ENCODE measurements at regions not wholly inside any gene's neighbourhood (a gene's known extent, or its start where the extent isn't known, plus 50 kb on each side); places are given as distances from the start of the nearest gene placed in this dataset.

- H3K9ac ChIP-seq (ENCODE audit: low read length): no peak overlapping the region
- H4K20me1 ChIP-seq (ENCODE audit: insufficient read depth, low read length): no peaks in the 10 kb centered on the region
- H3K79me2 ChIP-seq (ENCODE audit: low read length): no peaks in the 10 kb centered on the region
- TF ChIP-seq CTCF (IDR thresholded peaks at IDR 0.05; ENCODE audit: low read depth, low read length) (no peak), EZH2phosphoT487 (IDR thresholded peaks at IDR 0.05; ENCODE audit: low read depth) (no peak)
- H2AFZ ChIP-seq (ENCODE audit: low read depth, low read length): no peak overlapping the region
- H3K4me2 ChIP-seq (ENCODE audit: low read length): no peak overlapping the region
- 0 out of 2 replicates have a peak, but pooled peaks cover 4% of the 10 kb centered on the region for H3K27me3 ChIP-seq (ENCODE audit: low read depth, low read length)
- no peaks in the 10 kb centered on the region for H3K4me1 ChIP-seq (ENCODE audit: low read length)
- H3K4me3 ChIP-seq (ENCODE audit: low read length): no peak overlapping the region
- no peaks in the 10 kb centered on the region for H3K36me3 ChIP-seq (replicated peaks; ENCODE audit: low read depth, low read length)
- H3K27ac ChIP-seq (ENCODE audit: low read length): no peak overlapping the region
- peaks cover 10% of the 10 kb centered on the region; the same call in 1 of the 2 replicates for H3K9me3 ChIP-seq (ENCODE audit: insufficient read depth, low read length)
These were observed 83.6 kb upstream of the VASH1 start for GRCh38 chr14:76677534-76678145.

- H3K4me3 ChIP-seq (ENCODE audit: low read length): no peak overlapping the region
- no peak overlapping the region for H3K27ac ChIP-seq (ENCODE audit: low read length)
- no peaks in the 10 kb centered on the region for H4K20me1 ChIP-seq (ENCODE audit: insufficient read depth, low read length)
- no peak overlapping the region for H3K9ac ChIP-seq (ENCODE audit: low read length)
- TF ChIP-seq EZH2phosphoT487 (IDR thresholded peaks at IDR 0.05; ENCODE audit: low read depth): no peak
- TF ChIP-seq CTCF (IDR thresholded peaks at IDR 0.05; ENCODE audit: low read depth, low read length): no peak
- H3K79me2 ChIP-seq (ENCODE audit: low read length): no peaks in the 10 kb centered on the region
- H2AFZ ChIP-seq (ENCODE audit: low read depth, low read length): no peak overlapping the region
- H3K27me3 ChIP-seq (ENCODE audit: low read depth, low read length): peaks cover 4% of the 10 kb centered on the region; the same call in 1 of the 2 replicates
- peaks cover 12% of the 10 kb centered on the region; the same call in 1 of the 2 replicates for H3K9me3 ChIP-seq (ENCODE audit: insufficient read depth, low read length)
- no peaks in the 10 kb centered on the region for H3K4me1 ChIP-seq (ENCODE audit: low read length)
- H3K36me3 ChIP-seq (replicated peaks; ENCODE audit: low read depth, low read length): no peaks in the 10 kb centered on the region
- H3K4me2 ChIP-seq (ENCODE audit: low read length): no peak overlapping the region
These were observed 82.9 kb upstream of the VASH1 start for GRCh38 chr14:76678244-76678800.

GRCh38 chr14:76682367-76682766, 78.9 kb upstream of the VASH1 start:
- Histone ChIP-seq H3K9me3 (ENCODE audit: insufficient read depth, low read length) (peaks cover 12% of the 10 kb centered on the region; the same call in 1 of the 2 replicates), H3K36me3 (replicated peaks; ENCODE audit: low read depth, low read length) (no peaks in the 10 kb centered on the region), H2AFZ (ENCODE audit: low read depth, low read length) (no peak overlapping the region), H3K9ac (ENCODE audit: low read length) (no peak overlapping the region), H3K79me2 (ENCODE audit: low read length) (no peaks in the 10 kb centered on the region), H3K27ac (ENCODE audit: low read length) (no peak overlapping the region), H4K20me1 (ENCODE audit: insufficient read depth, low read length) (no peaks in the 10 kb centered on the region), H3K4me1 (ENCODE audit: low read length) (no peaks in the 10 kb centered on the region), H3K27me3 (ENCODE audit: low read depth, low read length) (no peaks in the 10 kb centered on the region; the same call in 1 of the 2 replicates), H3K4me2 (ENCODE audit: low read length) (no peak overlapping the region), H3K4me3 (ENCODE audit: low read length) (no peak overlapping the region)
- TF ChIP-seq CTCF (IDR thresholded peaks at IDR 0.05; ENCODE audit: low read depth, low read length): no peak
- TF ChIP-seq EZH2phosphoT487 (IDR thresholded peaks at IDR 0.05; ENCODE audit: low read depth): no peak

GRCh38 chr14:76686646-76687045, 74.6 kb upstream of the VASH1 start:
- Histone ChIP-seq H3K4me3 (ENCODE audit: low read length) (no peak overlapping the region), H2AFZ (ENCODE audit: low read depth, low read length) (no peak overlapping the region), H3K4me1 (ENCODE audit: low read length) (no peaks in the 10 kb centered on the region), H3K4me2 (ENCODE audit: low read length) (no peak overlapping the region), H3K36me3 (replicated peaks; ENCODE audit: low read depth, low read length) (no peaks in the 10 kb centered on the region), H3K27ac (ENCODE audit: low read length) (no peak overlapping the region), H3K79me2 (ENCODE audit: low read length) (no peaks in the 10 kb centered on the region), H4K20me1 (ENCODE audit: insufficient read depth, low read length) (no peaks in the 10 kb centered on the region), H3K27me3 (ENCODE audit: low read depth, low read length) (no peaks in the 10 kb centered on the region; the same call in 1 of the 2 replicates), H3K9me3 (ENCODE audit: insufficient read depth, low read length) (peaks cover 16% of the 10 kb centered on the region; the same call in 1 of the 2 replicates), H3K9ac (ENCODE audit: low read length) (no peak overlapping the region)
- TF ChIP-seq CTCF (IDR thresholded peaks at IDR 0.05; ENCODE audit: low read depth, low read length) (no peak), EZH2phosphoT487 (IDR thresholded peaks at IDR 0.05; ENCODE audit: low read depth) (no peak)

All from OCI-LY3 (cell line).